ENCODE measurements at regions not wholly inside any gene's neighbourhood (a gene's known extent, or its start where the extent isn't known, plus 50 kb on each side); places are given as distances from the start of the nearest gene placed in this dataset.

DNA sequence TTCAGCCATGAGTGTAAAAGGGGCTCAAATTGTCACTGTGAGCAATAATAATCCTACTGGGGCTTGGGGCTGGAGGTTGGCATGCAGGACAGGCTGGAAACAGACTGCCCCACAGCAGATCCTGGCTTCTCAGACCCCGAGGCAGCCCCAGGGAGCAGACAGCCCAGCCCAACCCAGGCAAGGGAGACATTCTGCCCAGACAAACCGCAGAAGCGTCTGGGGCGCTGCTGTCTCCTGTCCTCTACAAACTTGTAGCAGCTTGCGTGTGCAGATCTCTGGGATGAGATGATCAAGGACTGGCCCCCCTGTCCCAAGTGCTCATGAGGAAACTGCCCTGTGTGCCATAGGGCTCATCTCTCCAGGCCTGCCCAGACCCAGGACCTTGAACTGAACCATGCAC, 84.6 kb downstream of the MAFB start:
- H3K27ac Mint-ChIP-seq = no peak overlapping the region

DNA sequence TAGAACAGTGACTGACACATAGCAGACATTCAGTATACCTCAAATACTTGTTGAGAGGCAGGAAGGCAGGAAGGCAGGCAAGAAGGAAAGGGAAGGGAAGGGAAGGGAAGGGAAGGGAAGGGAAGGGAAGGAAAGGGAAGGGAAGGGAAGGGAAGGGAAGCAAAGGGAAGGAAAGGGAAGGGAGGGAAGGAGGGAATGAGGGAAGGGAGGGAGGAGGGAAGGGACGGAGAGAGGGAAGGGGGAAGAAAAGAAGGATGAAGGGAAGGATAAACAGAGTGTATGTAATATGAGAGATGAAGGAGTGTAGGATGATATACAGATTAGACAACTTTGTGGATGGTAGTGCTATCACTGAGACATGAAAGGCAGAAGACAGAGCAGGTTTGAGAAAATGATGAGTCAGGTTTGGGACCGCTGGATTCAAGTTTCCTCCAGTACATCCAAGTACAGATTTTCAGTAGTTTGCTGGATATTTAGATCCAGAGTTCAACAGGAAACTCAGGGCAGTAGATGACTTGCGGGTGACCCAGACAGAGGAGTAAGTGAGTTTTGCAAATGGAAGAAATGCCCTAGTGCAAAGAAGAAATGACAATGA, 85.9 kb downstream of the MAFB start:
- Histone ChIP-seq H3K36me3 (ENCODE audit: insufficient read depth, low read length) (no peaks in the 10 kb centered on the region), H3K4me3 (ENCODE audit: low read length in 2 of 2) (no peak overlapping the region), H3K4me1 (ENCODE audit: insufficient read depth, low read length) (no peaks in the 10 kb centered on the region), H3K9me3 (ENCODE audit: control insufficient read depth in 1 of 2, low read length in 2 of 2) (no peaks in the 10 kb centered on the region), H3K27ac (ENCODE audit: low read depth, low read length) (no peak overlapping the region), H3K27me3 (ENCODE audit: insufficient read depth, low read length) (no peaks in the 10 kb centered on the region)
- Mint-ChIP-seq H3K4me3 (no peak overlapping the region), H3K36me3 (peaks cover 0 to 4% of the 10 kb centered on the region in 2 donors), H3K4me1 (no peaks in the 10 kb centered on the region), H3K27ac (no peak overlapping the region), H3K9me3 (peaks cover 2 to 12% (median 9%) of the 10 kb centered on the region in 8 donors), H3K27me3 (peaks cover 5 to 6% of the 10 kb centered on the region in 2 donors)
- ChIA-PET POLR2A (ENCODE audit: partially characterized antibody) (no interaction called here), CTCF (ENCODE audit: partially characterized antibody) (no interaction called here)
- no peak for DNase-seq
- intact Hi-C loops (cut with micrococcal nuclease) = no loop called here

More for the DNA sequence above, 84.6 kb downstream of the MAFB start:
- H3K36me3 ChIP-seq (ENCODE audit: insufficient read depth, low read length) = no peaks in the 10 kb centered on the region
- H3K27me3 ChIP-seq (ENCODE audit: insufficient read depth, low read length) = no peaks in the 10 kb centered on the region
- no peak overlapping the region for H3K4me3 ChIP-seq (ENCODE audit: low read length in 2 of 2)
- H3K27ac ChIP-seq (ENCODE audit: low read depth, low read length) = no peak overlapping the region
- CTCF ChIA-PET (ENCODE audit: partially characterized antibody) = no interaction called here
- no peak overlapping the region for H3K4me3 Mint-ChIP-seq
- POLR2A ChIA-PET (ENCODE audit: partially characterized antibody) = no interaction called here
- no peaks in the 10 kb centered on the region for H3K4me1 ChIP-seq (ENCODE audit: insufficient read depth, low read length)
- H3K9me3 ChIP-seq (ENCODE audit: control insufficient read depth in 1 of 2, low read length in 2 of 2) = no peaks in the 10 kb centered on the region
- H3K27me3 Mint-ChIP-seq = peaks cover 5 to 6% of the 10 kb centered on the region in 2 donors
- intact Hi-C loops (cut with micrococcal nuclease) = no loop called here
- peaks cover 0 to 8% (median 2%) of the 10 kb centered on the region in 8 donors for H3K9me3 Mint-ChIP-seq
- no peak for DNase-seq
- H3K4me1 Mint-ChIP-seq = no peaks in the 10 kb centered on the region
- no peaks in the 10 kb centered on the region for H3K36me3 Mint-ChIP-seq

DNA sequence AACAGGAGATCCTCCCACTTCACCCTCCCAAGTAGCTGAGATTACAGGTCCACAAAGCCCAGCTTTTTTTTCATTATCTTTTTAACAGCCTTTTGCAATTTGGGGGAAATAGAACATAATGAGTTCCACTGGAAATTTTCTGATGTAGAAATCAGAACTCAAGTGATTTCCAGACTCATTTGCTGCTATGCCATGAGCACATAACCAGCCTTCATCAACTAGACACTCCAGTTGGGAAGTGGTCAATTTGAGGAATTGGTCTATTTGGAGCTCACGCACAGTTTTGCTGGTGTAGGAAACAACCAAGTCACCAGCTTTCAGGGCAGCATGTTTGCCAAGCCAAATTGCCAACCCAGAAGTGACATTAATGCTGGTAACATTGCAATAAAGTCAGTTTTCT, 86.7 kb downstream of the MAFB start:
- Histone ChIP-seq H3K9me3 (ENCODE audit: control insufficient read depth in 1 of 2, low read length in 2 of 2) (no peaks in the 10 kb centered on the region), H3K27ac (ENCODE audit: low read depth, low read length) (no peak overlapping the region), H3K27me3 (ENCODE audit: insufficient read depth, low read length) (no peaks in the 10 kb centered on the region), H3K4me1 (ENCODE audit: insufficient read depth, low read length) (no peaks in the 10 kb centered on the region), H3K4me3 (ENCODE audit: low read length in 2 of 2) (no peak overlapping the region), H3K36me3 (ENCODE audit: insufficient read depth, low read length) (no peaks in the 10 kb centered on the region)
- Mint-ChIP-seq H3K9me3 (peaks cover 2 to 13% (median 9%) of the 10 kb centered on the region in 8 donors), H3K36me3 (peaks cover 0 to 4% of the 10 kb centered on the region in 2 donors), H3K27ac (no peak overlapping the region), H3K4me3 (no peak overlapping the region), H3K27me3 (peaks cover 4 to 5% of the 10 kb centered on the region in 2 donors), H3K4me1 (no peaks in the 10 kb centered on the region)
- POLR2A ChIA-PET (ENCODE audit: partially characterized antibody) = no interaction called here
- intact Hi-C loops (cut with micrococcal nuclease) = no loop called here
- no peak for DNase-seq
- CTCF ChIA-PET (ENCODE audit: partially characterized antibody) = no interaction called here

DNA sequence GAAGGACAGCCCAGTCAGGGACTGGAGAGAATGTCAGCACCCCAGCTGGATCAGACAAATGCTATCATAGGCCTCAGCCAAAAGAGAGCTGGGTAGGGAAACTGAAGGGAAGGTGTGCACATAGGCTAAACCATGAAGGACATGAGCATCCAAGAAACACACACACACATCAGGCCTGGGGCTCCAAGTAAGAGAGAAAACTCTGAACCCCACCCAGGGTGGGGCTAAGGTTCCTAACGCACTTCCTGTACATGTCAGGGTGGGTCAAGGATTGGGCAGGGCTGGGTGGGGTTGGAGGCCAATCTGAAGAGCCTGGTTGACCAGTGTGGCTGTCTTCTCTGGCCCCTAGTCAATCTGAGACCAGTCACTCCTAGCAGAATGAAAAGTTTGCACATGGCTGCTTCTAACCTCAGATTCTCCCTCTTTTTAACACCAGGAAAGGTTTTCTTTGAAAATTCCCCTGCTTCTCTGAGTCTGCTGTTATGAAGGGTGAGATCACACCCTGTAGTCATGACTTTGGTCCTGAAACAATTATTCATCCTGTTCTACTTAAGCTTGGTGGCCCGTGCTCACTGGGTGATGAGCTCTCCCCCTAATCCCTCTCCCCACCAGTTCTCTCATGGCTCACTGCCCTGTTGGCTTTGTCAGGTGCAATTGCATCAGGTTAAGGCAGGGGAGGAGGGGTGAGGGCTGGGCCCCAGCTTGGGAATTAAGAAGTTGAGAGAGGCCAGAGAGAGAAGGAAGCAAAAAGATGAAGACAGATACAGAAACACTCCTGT, 88.4 kb downstream of the MAFB start:
- H3K27ac Mint-ChIP-seq = no peak overlapping the region
- ChIA-PET CTCF (ENCODE audit: partially characterized antibody) (no interaction called here), POLR2A (ENCODE audit: partially characterized antibody) (no interaction called here)
- no peak overlapping the region for H3K4me3 Mint-ChIP-seq
- H3K36me3 Mint-ChIP-seq = peaks cover 0 to 4% of the 10 kb centered on the region in 2 donors
- H3K27ac ChIP-seq (ENCODE audit: low read depth, low read length) = no peak overlapping the region
- no peak for DNase-seq
- no peak overlapping the region for H3K4me3 ChIP-seq (ENCODE audit: low read length in 2 of 2)
- intact Hi-C loops (cut with micrococcal nuclease) = no loop called here
- peaks cover 5 to 14% (median 9%) of the 10 kb centered on the region in 8 donors for H3K9me3 Mint-ChIP-seq
- H3K36me3 ChIP-seq (ENCODE audit: insufficient read depth, low read length) = no peaks in the 10 kb centered on the region
- H3K27me3 Mint-ChIP-seq = peaks cover 4 to 5% of the 10 kb centered on the region in 2 donors
- H3K4me1 Mint-ChIP-seq = no peaks in the 10 kb centered on the region
- no peaks in the 10 kb centered on the region for H3K9me3 ChIP-seq (ENCODE audit: control insufficient read depth in 1 of 2, low read length in 2 of 2)
- no peaks in the 10 kb centered on the region for H3K4me1 ChIP-seq (ENCODE audit: insufficient read depth, low read length)
- no peaks in the 10 kb centered on the region for H3K27me3 ChIP-seq (ENCODE audit: insufficient read depth, low read length)

DNA sequence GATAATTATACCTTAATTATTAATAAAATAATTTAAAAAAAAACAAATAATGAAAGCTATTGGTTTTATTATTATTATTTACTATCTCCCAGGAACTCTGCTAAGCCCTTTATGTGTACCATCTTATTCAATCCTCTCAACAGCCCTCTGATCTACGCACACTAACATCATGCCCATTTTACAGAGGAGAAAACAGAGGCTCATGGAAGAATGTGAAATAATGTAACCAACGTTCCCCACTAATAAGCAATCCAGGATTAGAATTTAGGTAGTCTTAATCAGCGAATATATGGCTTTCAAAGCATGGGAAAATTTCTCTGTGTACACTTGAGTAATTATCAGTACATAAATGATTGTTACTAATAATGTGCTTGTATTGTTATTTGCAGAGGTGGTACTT, 89.0 kb downstream of the MAFB start:
- Mint-ChIP-seq H3K27ac (no peak overlapping the region), H3K9me3 (peaks cover 5 to 14% (median 12%) of the 10 kb centered on the region in 8 donors), H3K27me3 (peaks cover 4 to 10% of the 10 kb centered on the region in 2 donors), H3K36me3 (peaks cover 0 to 4% of the 10 kb centered on the region in 2 donors), H3K4me1 (no peaks in the 10 kb centered on the region), H3K4me3 (no peak overlapping the region)
- no peak overlapping the region for H3K27ac ChIP-seq (ENCODE audit: low read depth, low read length)
- POLR2A ChIA-PET (ENCODE audit: partially characterized antibody) = no interaction called here
- CTCF ChIA-PET (ENCODE audit: partially characterized antibody) = no interaction called here
- no peaks in the 10 kb centered on the region for H3K9me3 ChIP-seq (ENCODE audit: control insufficient read depth in 1 of 2, low read length in 2 of 2)
- no peaks in the 10 kb centered on the region for H3K4me1 ChIP-seq (ENCODE audit: insufficient read depth, low read length)
- no peak for DNase-seq
- H3K36me3 ChIP-seq (ENCODE audit: insufficient read depth, low read length) = no peaks in the 10 kb centered on the region
- intact Hi-C loops (cut with micrococcal nuclease) = no loop called here
- H3K27me3 ChIP-seq (ENCODE audit: insufficient read depth, low read length) = no peaks in the 10 kb centered on the region
- H3K4me3 ChIP-seq (ENCODE audit: low read length in 2 of 2) = no peak overlapping the region

DNA sequence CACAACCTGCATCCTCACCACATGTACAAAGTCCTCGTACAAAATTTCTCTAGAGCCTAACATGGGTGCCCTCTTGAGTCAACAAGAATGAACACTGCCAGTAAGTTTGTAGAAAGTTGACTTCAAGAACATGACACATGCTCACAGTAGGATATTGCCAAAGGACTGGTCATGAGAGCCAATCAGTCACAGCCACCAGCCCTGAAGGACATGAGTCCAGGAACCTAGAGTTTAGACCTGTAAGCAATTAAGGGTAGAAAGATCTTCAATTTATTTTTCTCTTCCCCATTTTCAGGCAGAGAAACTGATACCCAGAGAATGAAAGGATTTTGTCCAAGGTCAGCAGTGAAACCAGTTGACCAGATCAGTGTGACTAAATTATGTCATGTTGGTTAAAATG, 96.1 kb downstream of the MAFB start:
- intact Hi-C loops (cut with micrococcal nuclease) = no loop called here
- Histone ChIP-seq H3K36me3 (ENCODE audit: insufficient read depth, low read length) (no peaks in the 10 kb centered on the region), H3K4me1 (ENCODE audit: insufficient read depth, low read length) (no peaks in the 10 kb centered on the region), H3K9me3 (ENCODE audit: control insufficient read depth in 1 of 2, low read length in 2 of 2) (no peaks in the 10 kb centered on the region), H3K27me3 (ENCODE audit: insufficient read depth, low read length) (no peaks in the 10 kb centered on the region), H3K4me3 (ENCODE audit: low read length in 2 of 2) (no peak overlapping the region), H3K27ac (ENCODE audit: low read depth, low read length) (no peak overlapping the region)
- peaks cover 6 to 19% of the 10 kb centered on the region in 2 donors for H3K27me3 Mint-ChIP-seq
- H3K27ac Mint-ChIP-seq = no peak overlapping the region
- no peak overlapping the region for H3K4me3 Mint-ChIP-seq
- no peak for DNase-seq
- H3K9me3 Mint-ChIP-seq = peaks cover 0 to 10% (median 5%) of the 10 kb centered on the region in 8 donors
- ChIA-PET POLR2A (ENCODE audit: partially characterized antibody) (no interaction called here), CTCF (ENCODE audit: partially characterized antibody) (no interaction called here)
- H3K4me1 Mint-ChIP-seq = no peaks in the 10 kb centered on the region
- H3K36me3 Mint-ChIP-seq = no peaks in the 10 kb centered on the region

DNA sequence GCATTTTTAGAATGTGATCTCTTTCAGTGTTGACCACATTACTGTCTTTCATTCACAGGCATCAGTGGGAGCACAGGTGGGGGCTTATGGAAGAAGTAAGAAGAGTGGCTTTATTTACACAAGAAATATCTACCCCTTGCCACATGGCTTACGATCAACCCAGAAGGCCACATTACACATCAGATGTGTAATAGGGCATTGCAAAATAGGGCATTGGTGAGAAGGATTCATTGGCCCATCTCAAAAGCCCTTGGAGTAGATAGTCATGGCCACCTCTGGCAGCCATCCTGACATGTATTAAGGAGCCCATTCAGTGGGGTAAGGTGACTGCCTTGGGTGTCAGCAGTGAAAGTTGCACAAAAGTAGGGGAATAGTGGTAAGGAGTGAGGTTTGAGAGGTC, 97.5 kb downstream of the MAFB start:
- H3K4me1 ChIP-seq (ENCODE audit: insufficient read depth, low read length) = no peaks in the 10 kb centered on the region
- no peaks in the 10 kb centered on the region for H3K36me3 ChIP-seq (ENCODE audit: insufficient read depth, low read length)
- H3K9me3 ChIP-seq (ENCODE audit: control insufficient read depth in 1 of 2, low read length in 2 of 2) = no peaks in the 10 kb centered on the region
- Mint-ChIP-seq H3K36me3 (no peaks in the 10 kb centered on the region), H3K4me3 (no peak overlapping the region), H3K9me3 (peaks cover 0 to 9% (median 3%) of the 10 kb centered on the region in 8 donors), H3K27ac (no peak overlapping the region), H3K27me3 (peaks cover 6 to 16% of the 10 kb centered on the region in 2 donors), H3K4me1 (no peaks in the 10 kb centered on the region)
- CTCF ChIA-PET (ENCODE audit: partially characterized antibody) = no interaction called here
- DNase-seq = no peak
- H3K27me3 ChIP-seq (ENCODE audit: insufficient read depth, low read length) = no peaks in the 10 kb centered on the region
- intact Hi-C loops (cut with micrococcal nuclease) = no loop called here
- no peak overlapping the region for H3K27ac ChIP-seq (ENCODE audit: low read depth, low read length)
- no peak overlapping the region for H3K4me3 ChIP-seq (ENCODE audit: low read length in 2 of 2)
- POLR2A ChIA-PET (ENCODE audit: partially characterized antibody) = no interaction called here
